ENCODE measurements at regions not wholly inside any gene's neighbourhood (a gene's known extent, or its start where the extent isn't known, plus 50 kb on each side); places are given as distances from the start of the nearest gene placed in this dataset.

- H3K4me3 ChIP-seq (ENCODE audit: low read length) = no peak overlapping the region
- no peaks in the 10 kb centered on the region for H3K9me3 ChIP-seq (ENCODE audit: insufficient read depth, low read length)
- H3K9ac ChIP-seq (ENCODE audit: low read length) = no peak overlapping the region
- no peaks in the 10 kb centered on the region for H4K20me1 ChIP-seq (ENCODE audit: insufficient read depth, low read length)
- H3K79me2 ChIP-seq (ENCODE audit: low read length) = no peaks in the 10 kb centered on the region
- no peaks in the 10 kb centered on the region for H3K4me1 ChIP-seq (ENCODE audit: low read length)
- no peaks in the 10 kb centered on the region for H3K36me3 ChIP-seq (replicated peaks; ENCODE audit: low read depth, low read length)
- H3K4me2 ChIP-seq (ENCODE audit: low read length) = no peak overlapping the region
- H3K27me3 ChIP-seq (ENCODE audit: low read depth, low read length) = peaks cover 58% of the 10 kb centered on the region
- no peak overlapping the region for H2AFZ ChIP-seq (ENCODE audit: low read depth, low read length)
- no peak overlapping the region for H3K27ac ChIP-seq (ENCODE audit: low read length)
- TF ChIP-seq CTCF (IDR thresholded peaks at IDR 0.05; ENCODE audit: low read depth, low read length) = no peak
- no peak for TF ChIP-seq EZH2phosphoT487 (IDR thresholded peaks at IDR 0.05; ENCODE audit: low read depth)
Observed at GRCh38 chr3:13208706-13209633, 135.7 kb upstream of the IQSEC1 start.

- Histone ChIP-seq H4K20me1 (ENCODE audit: insufficient read depth, low read length) (no peaks in the 10 kb centered on the region), H3K4me3 (ENCODE audit: low read length) (no peak overlapping the region), H3K27me3 (ENCODE audit: low read depth, low read length) (peaks cover 52% of the 10 kb centered on the region), H2AFZ (ENCODE audit: low read depth, low read length) (no peak overlapping the region), H3K36me3 (replicated peaks; ENCODE audit: low read depth, low read length) (no peaks in the 10 kb centered on the region), H3K4me2 (ENCODE audit: low read length) (no peak overlapping the region), H3K79me2 (ENCODE audit: low read length) (no peaks in the 10 kb centered on the region), H3K4me1 (ENCODE audit: low read length) (no peaks in the 10 kb centered on the region), H3K27ac (ENCODE audit: low read length) (no peak overlapping the region), H3K9ac (ENCODE audit: low read length) (no peak overlapping the region), H3K9me3 (ENCODE audit: insufficient read depth, low read length) (no peaks in the 10 kb centered on the region)
- TF ChIP-seq CTCF (IDR thresholded peaks at IDR 0.05; ENCODE audit: low read depth, low read length) = no peak
Observed at GRCh38 chr3:13207975-13208705, 134.9 kb upstream of the IQSEC1 start.

- Histone ChIP-seq H4K20me1 (ENCODE audit: insufficient read depth, low read length) (no peaks in the 10 kb centered on the region), H3K9me3 (ENCODE audit: insufficient read depth, low read length) (no peaks in the 10 kb centered on the region), H2AFZ (ENCODE audit: low read depth, low read length) (no peak overlapping the region), H3K4me2 (ENCODE audit: low read length) (no peak overlapping the region), H3K9ac (ENCODE audit: low read length) (no peak overlapping the region), H3K4me3 (ENCODE audit: low read length) (no peak overlapping the region), H3K79me2 (ENCODE audit: low read length) (no peaks in the 10 kb centered on the region), H3K27ac (ENCODE audit: low read length) (no peak overlapping the region), H3K27me3 (ENCODE audit: low read depth, low read length) (peaks cover 51% of the 10 kb centered on the region), H3K4me1 (ENCODE audit: low read length) (no peaks in the 10 kb centered on the region), H3K36me3 (replicated peaks; ENCODE audit: low read depth, low read length) (no peaks in the 10 kb centered on the region)
- TF ChIP-seq EZH2phosphoT487 (IDR thresholded peaks at IDR 0.05; ENCODE audit: low read depth) = no peak
- TF ChIP-seq CTCF (IDR thresholded peaks at IDR 0.05; ENCODE audit: low read depth, low read length) = no peak
Observed at GRCh38 chr3:13207578-13207922, 134.3 kb upstream of the IQSEC1 start.

- H3K4me1 ChIP-seq (ENCODE audit: low read length) = no peaks in the 10 kb centered on the region
- no peak overlapping the region for H3K27ac ChIP-seq (ENCODE audit: low read length)
- H3K4me3 ChIP-seq (ENCODE audit: low read length) = no peak overlapping the region
- H3K4me2 ChIP-seq (ENCODE audit: low read length) = no peak overlapping the region
- no peak overlapping the region for H2AFZ ChIP-seq (ENCODE audit: low read depth, low read length)
- H3K9ac ChIP-seq (ENCODE audit: low read length) = no peak overlapping the region
- no peaks in the 10 kb centered on the region for H3K9me3 ChIP-seq (ENCODE audit: insufficient read depth, low read length)
- peaks cover 52% of the 10 kb centered on the region for H3K27me3 ChIP-seq (ENCODE audit: low read depth, low read length)
- no peaks in the 10 kb centered on the region for H3K36me3 ChIP-seq (replicated peaks; ENCODE audit: low read depth, low read length)
- TF ChIP-seq CTCF (IDR thresholded peaks at IDR 0.05; ENCODE audit: low read depth, low read length) (no peak), EZH2phosphoT487 (IDR thresholded peaks at IDR 0.05; ENCODE audit: low read depth) (no peak)
- H3K79me2 ChIP-seq (ENCODE audit: low read length) = no peaks in the 10 kb centered on the region
- H4K20me1 ChIP-seq (ENCODE audit: insufficient read depth, low read length) = no peaks in the 10 kb centered on the region
Observed at GRCh38 chr3:13206799-13207577, 133.8 kb upstream of the IQSEC1 start.
